GM12878 (cell line): ENCODE measurements at regions not wholly inside any gene's neighbourhood (a gene's known extent, or its start where the extent isn't known, plus 50 kb on each side); places are given as distances from the start of the nearest gene placed in this dataset.

Experiments
- ATAC-seq: fragments of 200-7000 bp; cut with Tn5 transposase; 3 replicates; pipeline ENCODE4 v1.9.1; 2020; ENCODE audit warnings: mild to moderate bottlenecking, moderate library complexity
- BruUV-seq: library from RNA; stranded (reverse); fragments of 400-500 nt; replicated peaks from 2 replicates; lab custom pipeline; 2021; lab: Mats Ljungman, UMichigan
- CTCF ChIA-PET: fragments of 300-600 bp; sonication (Branson Sonifier 250); formaldehyde crosslinking; extraction: SDS; loops from one replicate; lab custom pipeline; 2021; ENCODE audit warnings: inconsistent platforms; lab: Yijun Ruan, JAX
- POLR2A ChIA-PET: fragments of 350-600 bp; formaldehyde crosslinking; extraction: SDS; loops from one replicate; lab custom pipeline; 2021; ENCODE audit warnings: inconsistent platforms; lab: Charles Lee
- RAD21 ChIA-PET: fragments of 300-600 bp; sonication (Branson Sonifier 250); formaldehyde crosslinking; loops from one replicate; lab custom pipeline; 2023; ENCODE audit warnings: antibody characterized with exemption; ENCODE audit not compliant: unreplicated experiment; lab: Charles Lee
- SMC1A ChIA-PET: fragments of 300-600 bp; sonication (Branson Sonifier 250); formaldehyde crosslinking; loops from one replicate; lab custom pipeline; 2023; ENCODE audit not compliant: unreplicated experiment, uncharacterized antibody; lab: Charles Lee
- DNase-seq: peaks from one replicate; pipeline ENCODE4 v3.0.0-alpha.2; 2011; ENCODE audit warnings: low read depth, low spot score
- FAIRE-seq: peaks from 3 replicates; lab custom pipeline; 2011; peaks lifted over from hg19 to GRCh38; lab: Jason Lieb, UNC
- H2AFZ ChIP-seq: 2 replicates; pipeline ENCODE4 v1.6.0; 2011; ENCODE audit warnings: low read depth, low read length, control low read depth; ENCODE audit not compliant: control insufficient read depth
- H3K27ac ChIP-seq: 2 replicates; pipeline ENCODE4 v1.5.1; 2011; ENCODE audit warnings: control low read depth; ENCODE audit not compliant: control insufficient read depth, insufficient read depth
- H3K27me3 ChIP-seq, 2 experiments: replicated peaks in 1 of 2; 2 replicates each; pipeline versions ENCODE4 v1.6.0 to v1.6.1; 2011; ENCODE audit warnings: low read length in 1 of 2; ENCODE audit not compliant: control insufficient read depth in 2 of 2, insufficient read depth in 2 of 2
- H3K36me3 ChIP-seq, 2 experiments: 2 replicates each; pipeline ENCODE4 v1.5.1; 2011; ENCODE audit warnings: low read length in 1 of 2; ENCODE audit not compliant: control insufficient read depth in 2 of 2, insufficient read depth in 2 of 2
- H3K4me1 ChIP-seq: 2 replicates; pipeline ENCODE4 v1.6.1; 2011; ENCODE audit warnings: mild to moderate bottlenecking, low read length, moderate library complexity, mixed read lengths; ENCODE audit not compliant: control insufficient read depth, insufficient read depth
- H3K4me2 ChIP-seq: 2 replicates; pipeline ENCODE4 v1.6.0; 2011; ENCODE audit warnings: control low read depth; ENCODE audit not compliant: control insufficient read depth, insufficient read depth
- H3K4me3 ChIP-seq: fragments of 200-600 bp; sonication (generic); 2 replicates; pipeline ENCODE4 v1.5.1; 2016
- H3K79me2 ChIP-seq: 2 replicates; pipeline ENCODE4 v1.6.0; 2011; ENCODE audit warnings: low read length; ENCODE audit not compliant: control insufficient read depth, insufficient read depth
- H3K9ac ChIP-seq: 2 replicates; pipeline ENCODE4 v1.8.0; 2011; ENCODE audit warnings: low read length, control low read depth, mixed read lengths; ENCODE audit not compliant: control insufficient read depth, insufficient read depth
- H3K9me3 ChIP-seq: replicated peaks from 3 replicates; pipeline ENCODE4 v1.5.1; 2011; ENCODE audit warnings: mild to moderate bottlenecking, low read length; ENCODE audit not compliant: control insufficient read depth, insufficient read depth
- H4K20me1 ChIP-seq: 2 replicates; pipeline ENCODE4 v1.6.0; 2011; ENCODE audit not compliant: control insufficient read depth, insufficient read depth
- ATF2 ChIP-seq: IDR thresholded peaks from 2 replicates; pipeline ENCODE4 v1.6.1; 2012; ENCODE audit warnings: low read length, inconsistent platforms
- CREB1 ChIP-seq: IDR thresholded peaks from 2 replicates; pipeline ENCODE4 v1.6.1; 2012; ENCODE audit warnings: low read depth, mild to moderate bottlenecking, inconsistent platforms
- DPF2 ChIP-seq: fragments of 450-650 bp; IDR thresholded peaks from 2 replicates; pipeline ENCODE4 v1.6.1; 2017; ENCODE audit warnings: mild to moderate bottlenecking
- HDGF ChIP-seq: fragments of 450-650 bp; IDR thresholded peaks from 2 replicates; pipeline ENCODE4 v1.6.1; 2016; ENCODE audit warnings: antibody characterized with exemption
- IRF4 ChIP-seq: IDR thresholded peaks from 2 replicates; pipeline ENCODE4 v1.6.1; 2011; ENCODE audit warnings: low read depth, low read length
- NR2C1 ChIP-seq: fragments of 450-650 bp; IDR thresholded peaks from 2 replicates; pipeline ENCODE4 v1.6.1; 2017; ENCODE audit warnings: antibody characterized with exemption, mild to moderate bottlenecking, moderate library complexity
- NR2F1 ChIP-seq: fragments of 450-650 bp; conservative IDR thresholded peaks from 2 replicates; pipeline ENCODE4 v1.6.1; 2017; ENCODE audit warnings: mild to moderate bottlenecking
- PBX3 ChIP-seq: IDR thresholded peaks from 2 replicates; pipeline ENCODE4 v1.6.1; 2011; ENCODE audit warnings: mild to moderate bottlenecking, low read depth, low read length, moderate library complexity; ENCODE audit not compliant: insufficient replicate concordance
- POLR2AphosphoS5 ChIP-seq: IDR thresholded peaks from 2 replicates; pipeline ENCODE4 v1.6.1; 2011; ENCODE audit warnings: mild to moderate bottlenecking, low read length, inconsistent platforms
- RAD21 ChIP-seq: IDR thresholded peaks from 2 replicates; pipeline ENCODE4 v1.6.1; 2011; ENCODE audit warnings: mild to moderate bottlenecking, low read depth, low read length, moderate library complexity; ENCODE audit not compliant: insufficient read depth
- RBBP5 ChIP-seq: fragments of 200-600 bp; sonication (generic); conservative IDR thresholded peaks from 2 replicates; pipeline ENCODE4 v1.6.1; 2016
- RELB ChIP-seq: fragments of 450-650 bp; IDR thresholded peaks from 2 replicates; pipeline ENCODE4 v1.6.1; 2017; ENCODE audit warnings: low read depth, mild to moderate bottlenecking, moderate library complexity
- SIN3A ChIP-seq: IDR thresholded peaks from 2 replicates; pipeline ENCODE4 v1.6.1; 2012; ENCODE audit warnings: low read depth, low read length, improper control_type of control experiment
- SMAD1 ChIP-seq: fragments of 450-650 bp; IDR thresholded peaks from 2 replicates; pipeline ENCODE4 v1.6.1; 2018; ENCODE audit warnings: mild to moderate bottlenecking, low read depth; ENCODE audit not compliant: partially characterized antibody
- SPI1 ChIP-seq: IDR thresholded peaks from 2 replicates; pipeline ENCODE4 v1.6.1; 2011; ENCODE audit warnings: low read depth, mild to moderate bottlenecking, low read length, moderate library complexity, borderline replicate concordance; ENCODE audit not compliant: insufficient read depth
- SRF ChIP-seq, 2 experiments: IDR thresholded peaks; 2 replicates each; pipeline ENCODE4 v1.6.1; 2011; ENCODE audit warnings: low read depth in 2 of 2, low read length in 2 of 2, mild to moderate bottlenecking in 1 of 2, moderate library complexity in 1 of 2
- TCF7 ChIP-seq: IDR thresholded peaks from 2 replicates; pipeline ENCODE4 v1.6.1; 2014; ENCODE audit warnings: antibody characterized with exemption, borderline replicate concordance
- YBX1 ChIP-seq: fragments of 450-650 bp; IDR thresholded peaks from 2 replicates; pipeline ENCODE4 v1.6.1; 2016; ENCODE audit warnings: antibody characterized with exemption
- ZNF217 ChIP-seq: fragments of 450-650 bp; IDR thresholded peaks from 2 replicates; pipeline ENCODE4 v1.6.1; 2017; ENCODE audit warnings: antibody characterized with exemption, mild to moderate bottlenecking
- WGBS: methylation state at CpG from one replicate; pipeline ENCODE4 v1.1.6; 2016; ENCODE audit warnings: low lambda C conversion rate; ENCODE audit not compliant: insufficient replicate concordance, insufficient coverage; ENCODE audit errors: missing lambda C conversion rate; 5-methylcytosine and 5-hydroxymethylcytosine counted together
- in situ Hi-C: fragments of 300-500 bp; cut with MboI; formaldehyde crosslinking; loops from 9 replicates; pipeline ENCODE4 v1.14.3; 2018; ENCODE audit warnings: mixed read lengths
- intact Hi-C: fragments of 100-400 bp; cut with micrococcal nuclease; formaldehyde crosslinking; loops from one replicate; pipeline ENCODE4 v1.14.2; 2022; ENCODE audit not compliant: unreplicated experiment

- Histone ChIP-seq H3K79me2 (no peaks in the 10 kb centered on the region), H3K36me3 (no peaks in the 10 kb centered on the region), H3K27me3 (no peaks in the 10 kb centered on the region), H4K20me1 (no peaks in the 10 kb centered on the region), H3K9ac (no peak overlapping the region), H3K27ac (no peak overlapping the region)
- POLR2A ChIA-PET, result no interaction called here
- RAD21 ChIA-PET, result no interaction called here
- WGBS, result 30% methylated on average over 4 of the region's 4 CpGs
- FAIRE-seq, result no peak
- no peak for TF ChIP-seq POLR2AphosphoS5
- TF ChIP-seq SPI1, result no peak
- TF ChIP-seq ATF2, result no peak
- TF ChIP-seq SRF (IDR thresholded peaks at IDR 0.05; ENCODE audit: low read depth in 2 of 2, low read length in 2 of 2), result no peak
- no peak for TF ChIP-seq NR2F1
- no peak for TF ChIP-seq ZNF217
- no peak for TF ChIP-seq DPF2
- no peak for TF ChIP-seq PBX3
- TF ChIP-seq TCF7, result no peak
- no peak for TF ChIP-seq CREB1
- TF ChIP-seq SMAD1, result no peak
- TF ChIP-seq HDGF, result no peak
- TF ChIP-seq NR2C1, result no peak
- no peak for TF ChIP-seq IRF4
- TF ChIP-seq RAD21, result no peak
- TF ChIP-seq RELB, result no peak
- TF ChIP-seq RBBP5, result no peak
- TF ChIP-seq YBX1, result no peak
- TF ChIP-seq SIN3A, result no peak
- TF ChIP-seq, all 136 proteins: peak for 0
- ATAC-seq (no peak), DNase-seq (no peak)
- BruUV-seq, result no TSS peak
- in situ Hi-C loops, result no loop called here
- Histone ChIP-seq H3K4me2 (no peak overlapping the region), H2AFZ (no peak overlapping the region), H3K9me3 (no peaks in the 10 kb centered on the region), H3K4me1 (no peaks in the 10 kb centered on the region), H3K4me3 (no peak overlapping the region)
- intact Hi-C loops, result no loop called here
- CTCF ChIA-PET, result no interaction called here
- SMC1A ChIA-PET, result no interaction called here
Measured at GRCh38 chrX:113919387-113919786, 664.5 kb upstream of the HTR2C start.
